ENCODE measurements at regions not wholly inside any gene's neighbourhood (a gene's known extent, or its start where the extent isn't known, plus 50 kb on each side); places are given as distances from the start of the nearest gene placed in this dataset.

GRCh38 chr5:58346041-58346440, 113.8 kb downstream of the PLK2 start:
- TF ChIP-seq, protein P1, sequence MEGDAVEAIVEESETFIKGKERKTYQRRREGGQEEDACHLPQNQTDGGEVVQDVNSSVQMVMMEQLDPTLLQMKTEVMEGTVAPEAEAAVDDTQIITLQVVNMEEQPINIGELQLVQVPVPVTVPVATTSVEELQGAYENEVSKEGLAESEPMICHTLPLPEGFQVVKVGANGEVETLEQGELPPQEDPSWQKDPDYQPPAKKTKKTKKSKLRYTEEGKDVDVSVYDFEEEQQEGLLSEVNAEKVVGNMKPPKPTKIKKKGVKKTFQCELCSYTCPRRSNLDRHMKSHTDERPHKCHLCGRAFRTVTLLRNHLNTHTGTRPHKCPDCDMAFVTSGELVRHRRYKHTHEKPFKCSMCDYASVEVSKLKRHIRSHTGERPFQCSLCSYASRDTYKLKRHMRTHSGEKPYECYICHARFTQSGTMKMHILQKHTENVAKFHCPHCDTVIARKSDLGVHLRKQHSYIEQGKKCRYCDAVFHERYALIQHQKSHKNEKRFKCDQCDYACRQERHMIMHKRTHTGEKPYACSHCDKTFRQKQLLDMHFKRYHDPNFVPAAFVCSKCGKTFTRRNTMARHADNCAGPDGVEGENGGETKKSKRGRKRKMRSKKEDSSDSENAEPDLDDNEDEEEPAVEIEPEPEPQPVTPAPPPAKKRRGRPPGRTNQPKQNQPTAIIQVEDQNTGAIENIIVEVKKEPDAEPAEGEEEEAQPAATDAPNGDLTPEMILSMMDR (IDR thresholded peaks at IDR 0.05; ENCODE audit: borderline replicate concordance, extremely low read depth, low read length, poor library complexity, severe bottlenecking), result no peak
- no peak for TF ChIP-seq EZH2 (IDR thresholded peaks at IDR 0.05; ENCODE audit: borderline replicate concordance, low read depth, low read length, severe bottlenecking)
